ENCODE measurements at regions not wholly inside any gene's neighbourhood (a gene's known extent, or its start where the extent isn't known, plus 50 kb on each side); places are given as distances from the start of the nearest gene placed in this dataset.
"Not testable (repeated sequence)": the region's sequence is repeated elsewhere in the genome, so short reads cannot be mapped to it uniquely, and the experiment has no call there.

DNA sequence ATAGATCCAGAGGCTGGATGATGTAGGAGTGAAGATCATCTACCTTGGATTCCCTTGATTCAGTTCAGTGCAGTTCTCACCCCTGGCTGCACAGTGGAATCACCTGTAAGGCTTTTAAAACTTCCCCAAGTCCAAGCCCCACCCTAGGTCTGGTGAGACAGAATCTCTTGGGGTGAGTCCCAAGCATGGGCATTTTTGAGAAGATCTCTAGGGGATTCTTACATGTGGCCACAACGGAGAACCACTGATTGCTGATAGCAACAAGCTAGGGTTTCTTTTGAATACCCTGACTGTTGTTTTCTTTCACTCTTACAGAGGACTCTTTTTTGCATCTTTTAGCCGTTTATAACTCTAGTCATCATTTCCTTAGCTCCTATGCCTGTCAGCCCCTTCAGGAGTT, 204.9 kb upstream of the RASGRP1 start:
- in situ Hi-C loops (cut with MboI; ENCODE audit: low pct_ligation_motif_present in 1 of 4, low pct_unique_long_range_greater_than_20kb in 1 of 4, low sequenced_read_pairs in 3 of 4): no loop called here
- Histone ChIP-seq H3K4me3 (no peak overlapping the region), H3K27ac (no peak overlapping the region), H3K36me3 (no peaks in the 10 kb centered on the region), H3K9me3 (no peaks in the 10 kb centered on the region), H3K4me1 (no peaks in the 10 kb centered on the region), H3K27me3 (no peaks in the 10 kb centered on the region)
- 49 to 50% methylated on average over 1 to 2 of the region's 2 CpGs for WGBS, 2 donors (ENCODE audit: low coverage in 1 of 2)
- intact Hi-C loops (cut with DNase I; ENCODE audit: low total_unique reads): no loop called here
- no peak for DNase-seq
- TF ChIP-seq POLR2A (IDR thresholded peaks at IDR 0.05): no peak

DNA sequence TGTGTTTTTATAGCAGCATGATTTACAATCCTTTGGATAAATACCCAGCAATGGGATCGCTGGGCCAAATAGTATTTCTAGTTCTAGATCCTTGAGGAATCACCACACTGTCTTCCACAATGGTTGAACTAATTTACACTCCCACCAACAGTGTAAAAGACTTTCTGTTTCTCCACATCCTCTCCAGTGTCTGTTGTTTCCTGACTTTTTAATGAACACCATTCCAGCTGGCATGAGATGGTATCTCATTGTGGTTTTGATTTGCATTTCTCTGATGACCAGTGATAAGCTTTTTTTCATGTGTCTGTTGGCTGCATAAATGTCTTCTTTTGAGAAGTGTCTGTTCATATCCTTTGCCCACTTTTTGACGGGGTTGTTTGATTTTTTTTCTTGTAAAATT, 209.5 kb upstream of the RASGRP1 start:
- H3K4me1 ChIP-seq; H3K36me3 ChIP-seq; intact Hi-C loops (cut with DNase I; ENCODE audit: low total_unique reads); H3K27me3 ChIP-seq; H3K27ac ChIP-seq; H3K4me3 ChIP-seq; H3K9me3 ChIP-seq; DNase-seq; in situ Hi-C loops (cut with MboI; ENCODE audit: low pct_ligation_motif_present in 1 of 4, low pct_unique_long_range_greater_than_20kb in 1 of 4, low sequenced_read_pairs in 3 of 4): not testable (repeated sequence)
- 66 to 92% methylated on average over 2 of the region's 2 CpGs for WGBS, 2 donors (ENCODE audit: low coverage in 1 of 2)

DNA sequence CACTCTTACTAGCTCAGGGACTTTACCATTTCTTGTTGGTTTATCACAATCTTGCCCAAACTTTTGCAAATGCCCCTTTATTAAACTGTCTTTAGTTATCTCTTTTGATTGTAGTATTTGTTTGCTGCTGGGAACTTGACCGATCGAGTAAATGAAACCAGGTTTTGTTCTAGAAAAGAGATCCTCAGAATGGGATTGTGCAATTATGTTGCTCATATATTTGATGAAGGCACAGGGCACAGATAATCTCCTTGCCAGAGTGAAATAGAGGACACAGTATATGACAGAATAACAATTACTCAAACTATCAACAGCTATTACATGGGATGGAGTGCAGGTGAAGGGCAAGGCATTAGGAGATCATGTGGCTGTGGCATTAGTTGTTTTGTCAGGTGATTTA, 216.6 kb upstream of the RASGRP1 start:
- intact Hi-C loops (cut with DNase I; ENCODE audit: low total_unique reads): no loop called here
- H3K27me3 ChIP-seq: no peaks in the 10 kb centered on the region
- in situ Hi-C loops (cut with MboI; ENCODE audit: low pct_ligation_motif_present in 1 of 4, low pct_unique_long_range_greater_than_20kb in 1 of 4, low sequenced_read_pairs in 3 of 4): no loop called here

DNA sequence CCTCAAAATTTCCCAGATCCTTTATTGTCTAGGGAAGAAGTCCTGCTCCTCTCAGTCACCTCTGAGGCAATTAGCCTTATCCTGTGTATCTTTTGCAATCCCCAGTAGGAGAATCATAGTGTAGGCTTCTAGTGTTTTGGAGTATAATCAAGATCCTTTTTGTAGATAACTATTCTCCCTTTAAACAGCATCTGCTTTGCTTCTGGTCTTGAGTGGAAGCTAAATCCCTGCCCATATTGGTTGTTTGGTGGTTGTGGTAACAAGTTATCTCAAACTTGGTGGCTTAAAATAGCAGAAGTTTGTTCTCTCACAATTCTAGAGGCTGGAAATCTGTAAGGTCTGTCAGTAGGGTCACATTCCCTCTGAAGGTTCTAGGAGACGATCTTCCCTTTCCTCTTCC, 217.5 kb upstream of the RASGRP1 start:
- in situ Hi-C loops (cut with MboI; ENCODE audit: low pct_ligation_motif_present in 1 of 4, low pct_unique_long_range_greater_than_20kb in 1 of 4, low sequenced_read_pairs in 3 of 4): no loop called here
- no peaks in the 10 kb centered on the region for H3K9me3 ChIP-seq
- TF ChIP-seq POLR2A (IDR thresholded peaks at IDR 0.05) (no peak), EP300 (IDR thresholded peaks at IDR 0.05; ENCODE audit: low read depth) (no peak), POLR2AphosphoS5 (IDR thresholded peaks at IDR 0.05) (no peak)
- TF ChIP-seq, protein P1, sequence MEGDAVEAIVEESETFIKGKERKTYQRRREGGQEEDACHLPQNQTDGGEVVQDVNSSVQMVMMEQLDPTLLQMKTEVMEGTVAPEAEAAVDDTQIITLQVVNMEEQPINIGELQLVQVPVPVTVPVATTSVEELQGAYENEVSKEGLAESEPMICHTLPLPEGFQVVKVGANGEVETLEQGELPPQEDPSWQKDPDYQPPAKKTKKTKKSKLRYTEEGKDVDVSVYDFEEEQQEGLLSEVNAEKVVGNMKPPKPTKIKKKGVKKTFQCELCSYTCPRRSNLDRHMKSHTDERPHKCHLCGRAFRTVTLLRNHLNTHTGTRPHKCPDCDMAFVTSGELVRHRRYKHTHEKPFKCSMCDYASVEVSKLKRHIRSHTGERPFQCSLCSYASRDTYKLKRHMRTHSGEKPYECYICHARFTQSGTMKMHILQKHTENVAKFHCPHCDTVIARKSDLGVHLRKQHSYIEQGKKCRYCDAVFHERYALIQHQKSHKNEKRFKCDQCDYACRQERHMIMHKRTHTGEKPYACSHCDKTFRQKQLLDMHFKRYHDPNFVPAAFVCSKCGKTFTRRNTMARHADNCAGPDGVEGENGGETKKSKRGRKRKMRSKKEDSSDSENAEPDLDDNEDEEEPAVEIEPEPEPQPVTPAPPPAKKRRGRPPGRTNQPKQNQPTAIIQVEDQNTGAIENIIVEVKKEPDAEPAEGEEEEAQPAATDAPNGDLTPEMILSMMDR (IDR thresholded peaks at IDR 0.05): no peak
- H3K27me3 ChIP-seq: no peaks in the 10 kb centered on the region
- 90 to 100% methylated on average over 1 of the region's 1 CpG for WGBS, 2 donors (ENCODE audit: low coverage in 1 of 2)
- no peak for DNase-seq
- H3K27ac ChIP-seq: no peak overlapping the region
- no peaks in the 10 kb centered on the region for H3K36me3 ChIP-seq
- intact Hi-C loops (cut with DNase I; ENCODE audit: low total_unique reads): no loop called here
- no peak overlapping the region for H3K4me3 ChIP-seq
- no peaks in the 10 kb centered on the region for H3K4me1 ChIP-seq

More for the DNA sequence above, 216.6 kb upstream of the RASGRP1 start:
- no peaks in the 10 kb centered on the region for H3K9me3 ChIP-seq
- H3K4me1 ChIP-seq: no peaks in the 10 kb centered on the region
- DNase-seq: no peak
- H3K4me3 ChIP-seq: no peak overlapping the region
- H3K27ac ChIP-seq: no peak overlapping the region
- TF ChIP-seq POLR2A (IDR thresholded peaks at IDR 0.05) (no peak), POLR2AphosphoS5 (IDR thresholded peaks at IDR 0.05) (no peak), EP300 (IDR thresholded peaks at IDR 0.05; ENCODE audit: low read depth) (no peak)
- TF ChIP-seq, protein P1 (IDR thresholded peaks at IDR 0.05): no peak
- WGBS, 2 donors (ENCODE audit: low coverage in 1 of 2): 90 to 95% methylated on average over 2 of the region's 2 CpGs
- no peaks in the 10 kb centered on the region for H3K36me3 ChIP-seq

DNA sequence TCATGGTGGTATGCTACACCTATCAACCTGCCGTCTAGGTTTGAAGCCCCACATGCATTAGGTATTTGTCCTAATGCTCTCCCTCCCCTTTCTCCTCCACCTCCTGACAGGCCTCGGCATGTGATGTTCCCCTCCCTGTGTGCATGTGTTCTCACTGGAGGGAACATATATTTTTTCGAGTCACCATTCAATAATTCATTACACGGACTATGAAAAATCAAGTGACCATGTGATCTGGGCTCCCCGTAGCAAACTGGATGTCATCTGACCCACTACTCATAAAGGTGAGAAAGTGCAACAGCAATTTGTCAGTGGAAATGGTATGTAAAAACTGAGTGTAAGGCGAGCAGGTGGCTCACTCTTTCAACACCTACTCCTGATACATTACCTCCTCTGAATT, 224.3 kb upstream of the RASGRP1 start:
- TF ChIP-seq POLR2A (IDR thresholded peaks at IDR 0.05): no peak
- WGBS, 2 donors (ENCODE audit: low coverage in 1 of 2): 86% methylated on average over 2 to 6 of the region's 6 CpGs

DNA sequence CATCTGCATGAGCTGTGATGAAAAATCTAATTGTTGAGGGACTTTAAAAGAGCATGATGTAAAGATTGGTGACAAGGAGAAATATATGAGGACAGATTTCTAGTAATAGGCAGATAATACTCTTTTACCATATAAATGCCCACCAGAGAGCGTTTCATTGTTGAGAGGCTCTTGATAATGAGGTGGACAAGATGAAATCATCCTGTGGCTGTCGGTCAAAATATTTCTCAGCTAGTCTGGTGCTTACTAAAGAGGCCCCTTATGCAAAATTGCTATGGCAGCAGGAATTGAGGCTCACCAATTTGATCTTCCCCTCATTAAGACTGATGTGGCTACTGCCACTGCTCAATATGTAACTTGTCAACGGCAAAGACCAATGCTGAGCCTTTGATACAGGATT, 225.0 kb upstream of the RASGRP1 start:
- in situ Hi-C loops (cut with MboI; ENCODE audit: low pct_ligation_motif_present in 1 of 4, low pct_unique_long_range_greater_than_20kb in 1 of 4, low sequenced_read_pairs in 3 of 4) (no loop called here), intact Hi-C loops (cut with DNase I; ENCODE audit: low total_unique reads) (no loop called here)
- H3K36me3 ChIP-seq: no peaks in the 10 kb centered on the region
- no peak overlapping the region for H3K4me3 ChIP-seq
- no peak overlapping the region for H3K27ac ChIP-seq
- WGBS, 2 donors (ENCODE audit: low coverage in 1 of 2): 89% methylated on average over 2 to 3 of the region's 3 CpGs
- no peak for TF ChIP-seq POLR2A (IDR thresholded peaks at IDR 0.05)
- TF ChIP-seq, protein P1 (IDR thresholded peaks at IDR 0.05): no peak
- TF ChIP-seq POLR2AphosphoS5 (IDR thresholded peaks at IDR 0.05): no peak
- TF ChIP-seq EP300 (IDR thresholded peaks at IDR 0.05; ENCODE audit: low read depth): no peak
- no peaks in the 10 kb centered on the region for H3K9me3 ChIP-seq
- H3K27me3 ChIP-seq: no peaks in the 10 kb centered on the region
- no peak for DNase-seq
- no peaks in the 10 kb centered on the region for H3K4me1 ChIP-seq

More for the DNA sequence above, 224.3 kb upstream of the RASGRP1 start:
- DNase-seq: no peak
- Histone ChIP-seq H3K4me3 (no peak overlapping the region), H3K27ac (no peak overlapping the region), H3K27me3 (no peaks in the 10 kb centered on the region), H3K9me3 (no peaks in the 10 kb centered on the region), H3K36me3 (no peaks in the 10 kb centered on the region), H3K4me1 (no peaks in the 10 kb centered on the region)
- in situ Hi-C loops (cut with MboI; ENCODE audit: low pct_ligation_motif_present in 1 of 4, low pct_unique_long_range_greater_than_20kb in 1 of 4, low sequenced_read_pairs in 3 of 4): no loop called here
- intact Hi-C loops (cut with DNase I; ENCODE audit: low total_unique reads): no loop called here

Data from transverse colon (tissue), 4 donors.